M059J (cell line): ENCODE measurements at regions not wholly inside any gene's neighbourhood (a gene's known extent, or its start where the extent isn't known, plus 50 kb on each side); places are given as distances from the start of the nearest gene placed in this dataset.

Experiments used
- DNase-seq: peaks from one replicate; pipeline ENCODE4 v3.0.0-alpha.2; 2012; ENCODE audit warnings: low read depth

GRCh38 chr12:66962290-66962689, 283.4 kb upstream of the GRIP1 start:
- DNase-seq, result peak; percentile 16

- peak; percentile 34 for DNase-seq
Measured at GRCh38 chr12:66963901-66964300, 285.0 kb upstream of the GRIP1 start.

- peak; percentile 79 for DNase-seq
Measured at GRCh38 chr12:66964629-66965028, 285.8 kb upstream of the GRIP1 start.

GRCh38 chr12:66965621-66966020, 286.7 kb upstream of the GRIP1 start:
- DNase-seq, result peak; percentile 20

GRCh38 chr12:66971816-66972215, 292.9 kb upstream of the GRIP1 start:
- DNase-seq, result no peak

GRCh38 chr12:66976526-66976925, 292.6 kb upstream of the CAND1 start:
- DNase-seq, result no peak

GRCh38 chr12:66978802-66979201, 290.4 kb upstream of the CAND1 start:
- no peak for DNase-seq

GRCh38 chr12:66979251-66979650, 289.9 kb upstream of the CAND1 start:
- DNase-seq, result no peak

- DNase-seq, result no peak
Measured at GRCh38 chr12:66984077-66984476, 285.1 kb upstream of the CAND1 start.

- DNase-seq, result peak; percentile 54
Measured at GRCh38 chr12:66984962-66985361, 284.2 kb upstream of the CAND1 start.

GRCh38 chr12:66999141-66999540, 270.0 kb upstream of the CAND1 start:
- no peak for DNase-seq

GRCh38 chr12:67001251-67001650, 267.9 kb upstream of the CAND1 start:
- DNase-seq, result no peak

- DNase-seq, result peak; percentile 3
Measured at GRCh38 chr12:67002720-67003119, 266.4 kb upstream of the CAND1 start.

GRCh38 chr12:67006610-67007009, 262.5 kb upstream of the CAND1 start:
- no peak for DNase-seq

- no peak for DNase-seq
Measured at GRCh38 chr12:67014642-67015041, 254.5 kb upstream of the CAND1 start.

GRCh38 chr12:67018105-67018504, 251.1 kb upstream of the CAND1 start:
- peak; percentile 9 for DNase-seq

GRCh38 chr12:67019070-67019469, 250.1 kb upstream of the CAND1 start:
- DNase-seq, result peak; percentile 2

- peak; percentile 32 for DNase-seq
Measured at GRCh38 chr12:67025543-67026114, 243.5 kb upstream of the CAND1 start.

- DNase-seq, result no peak
Measured at GRCh38 chr12:67026487-67027246, 242.5 kb upstream of the CAND1 start.

- DNase-seq, result no peak
Measured at GRCh38 chr12:67028529-67028928, 240.6 kb upstream of the CAND1 start.

- peak; percentile 79 for DNase-seq
Measured at GRCh38 chr12:67034110-67034879, 234.9 kb upstream of the CAND1 start.

GRCh38 chr12:67035121-67035520, 234.0 kb upstream of the CAND1 start:
- DNase-seq, result no peak

GRCh38 chr12:67038486-67038885, 230.7 kb upstream of the CAND1 start:
- DNase-seq, result no peak
